B cell (primary cell): ENCODE measurements at regions not wholly inside any gene's neighbourhood (a gene's known extent, or its start where the extent isn't known, plus 50 kb on each side); places are given as distances from the start of the nearest gene placed in this dataset.

Experiments used
- ATAC-seq: fragments of 200-7000 bp; cut with Tn5 transposase; one replicate; pipeline ENCODE4 v1.10.0; 2021; ENCODE audit warnings: low read depth, mild to moderate bottlenecking, moderate number of reproducible peaks, moderate library complexity
- CTCF ChIA-PET: fragments of 350-600 bp; sonication (Branson Sonifier 250); formaldehyde crosslinking; loops from one replicate; lab custom pipeline; 2021; ENCODE audit warnings: antibody characterized with exemption, inconsistent platforms; lab: Charles Lee
- POLR2A ChIA-PET: fragments of 350-600 bp; sonication (Branson Sonifier 250); formaldehyde crosslinking; loops from one replicate; lab custom pipeline; 2021; ENCODE audit warnings: antibody characterized with exemption; lab: Charles Lee
- DNase-seq: peaks from one replicate; pipeline ENCODE4 v3.0.0; 2013
- H2AFZ ChIP-seq: 2 replicates; pipeline ENCODE4 v1.6.1; 2012; ENCODE audit warnings: mild to moderate bottlenecking, low read depth, low read length; ENCODE audit not compliant: insufficient read depth, poor library complexity, severe bottlenecking
- H3K27ac ChIP-seq, 2 donors: 1 replicate in 1 of 2; 2 replicates in 1 of 2; pipeline ENCODE4 v1.5.1; 2012 to 2013; ENCODE audit warnings: low read length in 2 of 2, mild to moderate bottlenecking in 2 of 2, moderate library complexity in 1 of 2
- H3K27me3 ChIP-seq, 4 experiments: fragments of 200-600 bp in 1 of 4; sonication (generic) in 1 of 4; replicated peaks in 1 of 4; 1 replicate in 2 of 4; 2 replicates in 2 of 4; pipeline versions ENCODE4 v1.6.1 to v1.7.0; 2013 to 2016; ENCODE audit warnings: low read length in 3 of 4, mild to moderate bottlenecking in 2 of 4, mixed read lengths in 1 of 4, moderate library complexity in 1 of 4; ENCODE audit not compliant: insufficient read depth in 4 of 4, control insufficient read depth in 3 of 4; ENCODE audit errors: control extremely low read depth in 1 of 4
- H3K36me3 ChIP-seq, 2 experiments: replicated peaks in 1 of 2; 1 replicate in 1 of 2; 2 replicates in 1 of 2; pipeline versions ENCODE4 v1.6.1 to v1.7.1; 2013; ENCODE audit warnings: low read length in 1 of 2; ENCODE audit not compliant: insufficient read depth in 2 of 2, control insufficient read depth in 1 of 2; ENCODE audit errors: control extremely low read depth in 1 of 2, extremely low read depth in 1 of 2
- H3K4me1 ChIP-seq, 2 donors: fragments of 200-600 bp in 1 of 2; sonication (generic) in 1 of 2; 1 replicate in 1 of 2; 2 replicates in 1 of 2; pipeline versions ENCODE4 v1.5.1 to v1.6.1; 2013 to 2017; ENCODE audit warnings: low read length in 2 of 2; ENCODE audit not compliant: control insufficient read depth in 2 of 2, insufficient read depth in 2 of 2
- H3K4me2 ChIP-seq: replicated peaks from 2 replicates; pipeline ENCODE3; 2012; ENCODE audit warnings: mild to moderate bottlenecking, low read depth, low read length; ENCODE audit not compliant: poor library complexity, severe bottlenecking
- H3K4me3 ChIP-seq, 5 experiments: fragments of 200-600 bp in 1 of 5; sonication (generic) in 1 of 5; 1 replicate in 3 of 5; 2 replicates in 2 of 5; pipeline versions ENCODE4 v1.5.1 to v1.7.0; 2011 to 2016; ENCODE audit warnings: low read length in 4 of 5, mild to moderate bottlenecking in 4 of 5, low read depth in 2 of 5, control low read depth in 1 of 5, moderate library complexity in 1 of 5; ENCODE audit not compliant: insufficient read depth in 1 of 5; ENCODE audit errors: control extremely low read depth in 1 of 5, extremely low read depth in 1 of 5
- H3K79me2 ChIP-seq: fragments of 200-600 bp; sonication (generic); one replicate; pipeline ENCODE4 v1.6.0; 2016; ENCODE audit warnings: low read length; ENCODE audit not compliant: control insufficient read depth, insufficient read depth
- H3K9ac ChIP-seq: fragments of 200-600 bp; sonication (generic); 2 replicates; pipeline ENCODE4 v1.6.1; 2017; ENCODE audit warnings: mild to moderate bottlenecking, low read length, moderate library complexity
- H3K9me3 ChIP-seq, 3 donors: one replicate each; pipeline versions ENCODE4 v1.6.1 to v1.7.1; 2013; ENCODE audit warnings: low read length in 2 of 3; ENCODE audit not compliant: control insufficient read depth in 2 of 3, insufficient read depth in 1 of 3; ENCODE audit errors: control extremely low read depth in 1 of 3
- H4K20me1 ChIP-seq: 2 replicates; pipeline ENCODE4 v1.6.0; 2012; ENCODE audit warnings: mild to moderate bottlenecking, low read length; ENCODE audit not compliant: insufficient read depth, control insufficient read depth, poor library complexity, severe bottlenecking
- H3K27ac Mint-ChIP-seq: one replicate; pipeline ENCODE4 v1.8.0; 2021; ENCODE audit warnings: mixed read lengths
- H3K27me3 Mint-ChIP-seq: one replicate; pipeline ENCODE4 v1.8.0; 2021; ENCODE audit warnings: mixed read lengths
- H3K4me1 Mint-ChIP-seq: one replicate; pipeline ENCODE4 v1.8.0; 2021; ENCODE audit warnings: mixed read lengths
- H3K4me3 Mint-ChIP-seq: one replicate; pipeline ENCODE4 v1.8.0; 2021; ENCODE audit warnings: mixed read lengths
- H3K9me3 Mint-ChIP-seq: one replicate; pipeline ENCODE4 v1.8.0; 2022; ENCODE audit warnings: mixed read lengths; ENCODE audit not compliant: insufficient read depth
- EZH2 ChIP-seq: IDR thresholded peaks from 2 replicates; pipeline ENCODE4 v1.6.1; 2012; ENCODE audit warnings: borderline replicate concordance, low read depth, mild to moderate bottlenecking, moderate library complexity, low read length; ENCODE audit not compliant: insufficient read depth, poor library complexity, severe bottlenecking
- WGBS: methylation state at CpG from one replicate; pipeline ENCODE4 v1.1.5; 2013; ENCODE audit warnings: missing lambda C conversion rate; ENCODE audit not compliant: insufficient coverage; 5-methylcytosine and 5-hydroxymethylcytosine counted together
- intact Hi-C: fragments of 100-400 bp; cut with micrococcal nuclease; formaldehyde crosslinking; loops from one replicate; pipeline ENCODE4 v1.10.0; 2022
- TF ChIP-seq, protein P1 (sequence below): fragments of 200-600 bp; IDR thresholded peaks from one replicate; pipeline ENCODE4 v1.8.0; 2022; ENCODE audit warnings: antibody characterized with exemption, mild to moderate bottlenecking

DNA sequence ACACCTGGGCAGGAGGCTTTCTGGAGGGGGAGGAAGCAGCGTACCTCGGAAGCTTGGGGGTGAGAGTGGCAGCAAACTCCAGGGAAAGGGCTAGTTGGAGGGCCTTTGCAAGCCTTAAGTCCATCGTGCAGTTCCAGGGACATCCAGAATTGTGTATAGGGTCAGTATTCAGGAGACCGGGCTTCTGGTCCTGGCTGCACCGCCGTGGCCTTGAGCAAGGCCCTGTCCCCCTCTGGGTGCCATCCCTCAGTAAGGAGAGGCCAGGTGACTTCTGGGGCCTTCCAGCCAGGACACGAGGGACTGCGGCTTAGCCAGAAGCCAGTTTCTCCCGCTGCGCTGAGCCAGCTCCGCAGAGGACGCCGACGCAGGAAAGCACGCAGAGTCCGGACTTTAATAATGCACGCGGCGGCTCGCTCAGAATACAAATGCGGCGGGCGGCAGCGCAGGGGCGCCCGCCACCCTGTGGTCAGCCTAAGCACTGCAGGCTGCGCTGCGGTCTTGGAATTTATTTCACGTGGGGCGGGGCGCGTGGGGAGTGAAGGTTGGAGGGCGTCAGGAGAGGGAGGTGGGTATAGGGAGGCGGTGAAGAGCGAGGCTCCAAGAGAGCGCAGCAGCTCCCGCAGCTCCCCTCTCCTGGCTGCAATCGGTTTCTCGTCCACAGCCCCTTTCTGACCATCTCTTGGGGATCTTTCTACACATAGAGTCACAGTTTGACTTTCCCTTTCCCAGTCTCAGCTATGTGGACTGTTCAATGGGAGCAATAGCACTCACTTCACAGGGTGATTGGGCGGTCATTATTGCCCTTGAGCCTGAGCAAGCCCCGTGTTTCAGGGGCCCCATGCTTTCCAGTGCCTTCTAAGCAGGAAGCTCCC, 94.1 kb upstream of the GPR50 start:
- H3K9me3 Mint-ChIP-seq, result no peaks in the 10 kb centered on the region
- H3K4me3 Mint-ChIP-seq, result peak overlapping the region; percentile 23
- intact Hi-C loops, result loop anchor here (5.0 kb wide), 1 partner anchor 185 kb away; the partner anchor contains the start of gene CD99L2
- H3K27ac Mint-ChIP-seq, result no peak overlapping the region
- peak; percentile 60 for DNase-seq
- Histone ChIP-seq H3K9me3 (no peaks in the 10 kb centered on the region), H3K4me2 (peak overlapping the region; percentile 62), H3K27me3 (peaks cover 0 to 13% (median 3%) of the 10 kb centered on the region in 4 experiments), H3K4me3 (no peak overlapping the region), H3K4me1 (peaks cover 5 to 8% of the 10 kb centered on the region in 2 donors), H2AFZ (peak overlapping the region; percentile 56), H3K36me3 (no peaks in the 10 kb centered on the region), H3K9ac (no peak overlapping the region), H3K27ac (no peak overlapping the region), H4K20me1 (no peaks in the 10 kb centered on the region), H3K79me2 (no peaks in the 10 kb centered on the region)
- peaks cover 8% of the 10 kb centered on the region for H3K4me1 Mint-ChIP-seq
- ATAC-seq, result peak; percentile 87
- ChIA-PET CTCF (interaction anchor here (1.1 to 8.4 kb wide), 5 partner anchors 257 to 316 kb away, joined by 3 to 126 read pairs (median 7); no protein-coding TSS in a partner anchor), POLR2A (no interaction called here)
- TF ChIP-seq EZH2, result no peak
- TF ChIP-seq, protein P1, sequence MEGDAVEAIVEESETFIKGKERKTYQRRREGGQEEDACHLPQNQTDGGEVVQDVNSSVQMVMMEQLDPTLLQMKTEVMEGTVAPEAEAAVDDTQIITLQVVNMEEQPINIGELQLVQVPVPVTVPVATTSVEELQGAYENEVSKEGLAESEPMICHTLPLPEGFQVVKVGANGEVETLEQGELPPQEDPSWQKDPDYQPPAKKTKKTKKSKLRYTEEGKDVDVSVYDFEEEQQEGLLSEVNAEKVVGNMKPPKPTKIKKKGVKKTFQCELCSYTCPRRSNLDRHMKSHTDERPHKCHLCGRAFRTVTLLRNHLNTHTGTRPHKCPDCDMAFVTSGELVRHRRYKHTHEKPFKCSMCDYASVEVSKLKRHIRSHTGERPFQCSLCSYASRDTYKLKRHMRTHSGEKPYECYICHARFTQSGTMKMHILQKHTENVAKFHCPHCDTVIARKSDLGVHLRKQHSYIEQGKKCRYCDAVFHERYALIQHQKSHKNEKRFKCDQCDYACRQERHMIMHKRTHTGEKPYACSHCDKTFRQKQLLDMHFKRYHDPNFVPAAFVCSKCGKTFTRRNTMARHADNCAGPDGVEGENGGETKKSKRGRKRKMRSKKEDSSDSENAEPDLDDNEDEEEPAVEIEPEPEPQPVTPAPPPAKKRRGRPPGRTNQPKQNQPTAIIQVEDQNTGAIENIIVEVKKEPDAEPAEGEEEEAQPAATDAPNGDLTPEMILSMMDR, result peak; percentile 79
- peaks cover 22% of the 10 kb centered on the region for H3K27me3 Mint-ChIP-seq
- WGBS, result 9% methylated on average over 27 of the region's 41 CpGs

- intact Hi-C loops, result loop anchor here (5.0 kb wide), 1 partner anchor 187 kb away; the partner anchor contains the start of gene CD99L2
- H3K27me3 Mint-ChIP-seq, result peaks cover 20% of the 10 kb centered on the region
- CTCF ChIA-PET, result interaction anchor here (0.8 to 8.4 kb wide), 2 partner anchors 66 to 313 kb away, joined by 3 to 126 read pairs; no protein-coding TSS in a partner anchor
Measured at GRCh38 chrX:151084454-151084853, 91.9 kb upstream of the GPR50 start.

More at GRCh38 chrX:151084454-151084853, 91.9 kb upstream of the GPR50 start:
- H4K20me1 ChIP-seq, result no peaks in the 10 kb centered on the region
- Mint-ChIP-seq H3K4me1 (peaks cover 8% of the 10 kb centered on the region), H3K9me3 (no peaks in the 10 kb centered on the region), H3K4me3 (no peak overlapping the region), H3K27ac (no peak overlapping the region)
- H3K36me3 ChIP-seq, result no peaks in the 10 kb centered on the region
- no peak overlapping the region for H3K27ac ChIP-seq
- peaks cover 0 to 13% (median 3%) of the 10 kb centered on the region in 4 experiments for H3K27me3 ChIP-seq
- H3K79me2 ChIP-seq, result no peaks in the 10 kb centered on the region
- H3K4me3 ChIP-seq, result no peak overlapping the region
- no peak overlapping the region for H2AFZ ChIP-seq
- no CpG with 5 or more reads among the region's 1 CpG for WGBS
- no peak overlapping the region for H3K4me2 ChIP-seq
- H3K9me3 ChIP-seq, result no peaks in the 10 kb centered on the region
- no peak overlapping the region for H3K9ac ChIP-seq
- H3K4me1 ChIP-seq, result peaks cover 5 to 8% of the 10 kb centered on the region in 2 donors
- no peak for DNase-seq
- ATAC-seq, result no peak
- POLR2A ChIA-PET, result no interaction called here
- TF ChIP-seq EZH2, result no peak
- TF ChIP-seq, protein P1, result no peak
